H1 (cell line): ENCODE measurements at regions not wholly inside any gene's neighbourhood (a gene's known extent, or its start where the extent isn't known, plus 50 kb on each side); places are given as distances from the start of the nearest gene placed in this dataset.

ENCODE experiments used
- ASH2L ChIP-seq: fragments of 200-600, 300-600 bp; sonication (generic); IDR thresholded peaks from one replicate; pipeline ENCODE4 v1.7.1; 2017; ENCODE audit warnings: low read length
- CEBPB ChIP-seq: IDR thresholded peaks from 2 replicates; pipeline ENCODE4 v1.6.1; 2012; ENCODE audit warnings: low read depth, low read length
- CHD1 ChIP-seq: IDR thresholded peaks from 2 replicates; pipeline ENCODE4 v1.6.1; 2012; ENCODE audit warnings: low read depth, low read length, improper control_type of control experiment
- CHD2 ChIP-seq: IDR thresholded peaks from 2 replicates; pipeline ENCODE4 v1.6.1; 2012; ENCODE audit warnings: low read length, improper control_type of control experiment
- CREB1 ChIP-seq: IDR thresholded peaks from 2 replicates; pipeline ENCODE4 v1.6.1; 2012; ENCODE audit warnings: inconsistent platforms
- EGR1 ChIP-seq: IDR thresholded peaks from 2 replicates; pipeline ENCODE4 v1.6.1; 2011; ENCODE audit warnings: low read depth, low read length, borderline replicate concordance
- POLR2A ChIP-seq, 2 experiments: IDR thresholded peaks; 1 replicate in 1 of 2; 2 replicates in 1 of 2; pipeline ENCODE4 v1.6.1; 2011; ENCODE audit warnings: low read depth in 2 of 2, low read length in 2 of 2, mild to moderate bottlenecking in 2 of 2; ENCODE audit errors: control extremely low read depth in 1 of 2
- POLR2AphosphoS5 ChIP-seq: IDR thresholded peaks from 2 replicates; pipeline ENCODE4 v1.6.1; 2011; ENCODE audit warnings: low read depth, low read length
- RFX5 ChIP-seq: IDR thresholded peaks from 2 replicates; pipeline ENCODE4 v1.6.1; 2011; ENCODE audit warnings: low read depth, low read length, improper control_type of control experiment, borderline replicate concordance
- YY1 ChIP-seq: IDR thresholded peaks from 2 replicates; pipeline ENCODE4 v1.6.1; 2011; ENCODE audit warnings: low read depth, mild to moderate bottlenecking, low read length

GRCh38 chrX:78571849-78572248 is 87.3 kb downstream of the RTL3 start:
- TF ChIP-seq POLR2A (IDR thresholded peaks at IDR 0.05; ENCODE audit: control extremely low read depth in 1 of 2, low read depth in 2 of 2, low read length in 2 of 2) = no peak
- no peak for TF ChIP-seq YY1
- no peak for TF ChIP-seq ASH2L
- no peak for TF ChIP-seq CHD2
- no peak for TF ChIP-seq CREB1
- TF ChIP-seq RFX5 = no peak
- TF ChIP-seq CHD1 = no peak
- TF ChIP-seq POLR2AphosphoS5 = no peak
- TF ChIP-seq CEBPB = no peak
- no peak for TF ChIP-seq EGR1
